Caco-2 (cell line): ENCODE measurements at regions not wholly inside any gene's neighbourhood (a gene's known extent, or its start where the extent isn't known, plus 50 kb on each side); places are given as distances from the start of the nearest gene placed in this dataset.

Experiments used
- BruUV-seq: library from RNA; stranded (reverse); fragments of 400-500 nt; replicated peaks from 2 replicates; lab custom pipeline; 2021; lab: Mats Ljungman, UMichigan
- CTCF ChIA-PET: fragments of 300-600 bp; sonication (Branson Sonifier 250); formaldehyde crosslinking; loops from one replicate; lab custom pipeline; 2022; ENCODE audit warnings: antibody characterized with exemption; lab: Charles Lee
- POLR2A ChIA-PET: fragments of 300-600 bp; sonication (Branson Sonifier 250); formaldehyde crosslinking; loops from one replicate; lab custom pipeline; 2022; ENCODE audit warnings: antibody characterized with exemption; lab: Charles Lee
- DNase-seq, 2 experiments: peaks; one replicate each; pipeline versions ENCODE4 v3.0.0 to v3.0.0-alpha.2; 2020 to 2022
- H3K27me3 ChIP-seq: replicated peaks from 2 replicates; pipeline ENCODE4 v1.6.0; 2011; ENCODE audit warnings: low read length; ENCODE audit not compliant: control insufficient read depth, insufficient read depth
- H3K36me3 ChIP-seq: 2 replicates; pipeline ENCODE4 v1.5.1; 2011; ENCODE audit warnings: low read length; ENCODE audit not compliant: control insufficient read depth, insufficient read depth
- H3K4me1 ChIP-seq: fragments of 250-450 bp; sonication (Bioruptor Pico); 2 replicates; pipeline ENCODE4 v1.5.1; 2020; ENCODE audit warnings: mild to moderate bottlenecking
- H3K4me3 ChIP-seq: 2 replicates; pipeline ENCODE4 v1.5.1; 2011; ENCODE audit warnings: low read depth, mild to moderate bottlenecking, control low read depth, low read length
- H3K9me3 ChIP-seq: fragments of 250-450 bp; sonication (Bioruptor Pico); 2 replicates; pipeline ENCODE4 v1.5.1; 2020; ENCODE audit warnings: mild to moderate bottlenecking, moderate library complexity
- H3K27ac Mint-ChIP-seq: one replicate; pipeline ENCODE4 v1.8.0; 2022; ENCODE audit warnings: mixed read lengths; ENCODE audit not compliant: unreplicated experiment
- H3K27me3 Mint-ChIP-seq: one replicate; pipeline ENCODE4 v1.8.0; 2022; ENCODE audit warnings: mixed read lengths; ENCODE audit not compliant: insufficient read depth, unreplicated experiment
- H3K36me3 Mint-ChIP-seq: one replicate; pipeline ENCODE4 v1.8.0; 2022; ENCODE audit warnings: mild to moderate bottlenecking, mixed read lengths; ENCODE audit not compliant: insufficient read depth, unreplicated experiment
- H3K4me1 Mint-ChIP-seq: one replicate; pipeline ENCODE4 v1.8.0; 2022; ENCODE audit warnings: low read depth, mixed read lengths; ENCODE audit not compliant: unreplicated experiment
- H3K4me3 Mint-ChIP-seq: one replicate; pipeline ENCODE4 v1.8.0; 2022; ENCODE audit warnings: mild to moderate bottlenecking, moderate library complexity, mixed read lengths; ENCODE audit not compliant: unreplicated experiment
- H3K9me3 Mint-ChIP-seq: one replicate; pipeline ENCODE4 v1.8.0; 2022; ENCODE audit warnings: mixed read lengths; ENCODE audit not compliant: unreplicated experiment
- intact Hi-C: fragments of 100-400 bp; cut with micrococcal nuclease; formaldehyde crosslinking; loops from one replicate; pipeline ENCODE4 v1.10.0; 2022; ENCODE audit not compliant: unreplicated experiment
- TF ChIP-seq, protein P1 (sequence below), 2 experiments: fragments of 200-600 bp in 1 of 2; IDR thresholded peaks; 1 replicate in 1 of 2; 2 replicates in 1 of 2; pipeline versions ENCODE4 v1.5.1 to v1.8.0; 2011 to 2022; ENCODE audit warnings: antibody characterized with exemption in 1 of 2, control low read depth in 1 of 2, inconsistent platforms in 1 of 2, low read depth in 1 of 2, low read length in 1 of 2, mild to moderate bottlenecking in 1 of 2, moderate library complexity in 1 of 2; ENCODE audit not compliant: insufficient read depth in 1 of 2, severe bottlenecking in 1 of 2, unreplicated experiment in 1 of 2

DNA sequence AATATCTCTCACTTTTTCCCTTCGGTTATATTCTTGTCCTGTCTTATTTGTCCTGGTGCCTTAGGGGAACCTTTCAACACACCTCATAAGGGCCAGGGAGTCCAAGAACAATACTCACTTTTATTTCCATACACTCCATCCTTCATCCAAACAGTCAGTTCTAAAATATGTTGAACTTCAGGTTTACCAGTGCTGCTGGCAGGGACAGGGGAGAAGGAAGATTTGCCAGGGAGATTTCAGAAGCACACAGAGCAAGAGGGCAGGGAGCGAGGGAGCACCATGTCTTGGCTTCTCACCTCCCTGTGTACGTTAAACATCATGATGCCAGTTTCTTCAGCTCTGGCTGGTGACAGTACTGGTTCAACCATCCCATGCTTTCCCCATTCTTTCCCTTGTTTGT lies 631.1 kb upstream of the FAT1 start:
- POLR2A ChIA-PET, result no interaction called here
- no peak for DNase-seq
- no peaks in the 10 kb centered on the region for H3K4me1 Mint-ChIP-seq
- no peak overlapping the region for H3K4me3 Mint-ChIP-seq
- H3K27ac Mint-ChIP-seq, result no peak overlapping the region
- H3K27me3 ChIP-seq, result no peaks in the 10 kb centered on the region
- no peak overlapping the region for H3K4me3 ChIP-seq
- H3K4me1 ChIP-seq, result no peaks in the 10 kb centered on the region
- intact Hi-C loops, result no loop called here
- H3K9me3 Mint-ChIP-seq, result no peaks in the 10 kb centered on the region
- H3K36me3 ChIP-seq, result no peaks in the 10 kb centered on the region
- no TSS peak for BruUV-seq
- H3K9me3 ChIP-seq, result no peaks in the 10 kb centered on the region
- TF ChIP-seq, protein P1, sequence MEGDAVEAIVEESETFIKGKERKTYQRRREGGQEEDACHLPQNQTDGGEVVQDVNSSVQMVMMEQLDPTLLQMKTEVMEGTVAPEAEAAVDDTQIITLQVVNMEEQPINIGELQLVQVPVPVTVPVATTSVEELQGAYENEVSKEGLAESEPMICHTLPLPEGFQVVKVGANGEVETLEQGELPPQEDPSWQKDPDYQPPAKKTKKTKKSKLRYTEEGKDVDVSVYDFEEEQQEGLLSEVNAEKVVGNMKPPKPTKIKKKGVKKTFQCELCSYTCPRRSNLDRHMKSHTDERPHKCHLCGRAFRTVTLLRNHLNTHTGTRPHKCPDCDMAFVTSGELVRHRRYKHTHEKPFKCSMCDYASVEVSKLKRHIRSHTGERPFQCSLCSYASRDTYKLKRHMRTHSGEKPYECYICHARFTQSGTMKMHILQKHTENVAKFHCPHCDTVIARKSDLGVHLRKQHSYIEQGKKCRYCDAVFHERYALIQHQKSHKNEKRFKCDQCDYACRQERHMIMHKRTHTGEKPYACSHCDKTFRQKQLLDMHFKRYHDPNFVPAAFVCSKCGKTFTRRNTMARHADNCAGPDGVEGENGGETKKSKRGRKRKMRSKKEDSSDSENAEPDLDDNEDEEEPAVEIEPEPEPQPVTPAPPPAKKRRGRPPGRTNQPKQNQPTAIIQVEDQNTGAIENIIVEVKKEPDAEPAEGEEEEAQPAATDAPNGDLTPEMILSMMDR (IDR thresholded peaks at IDR 0.05; ENCODE audit: insufficient read depth in 1 of 2, low read depth in 1 of 2, low read length in 1 of 2, severe bottlenecking in 1 of 2, unreplicated experiment in 1 of 2), result no peak
- peaks cover 6% of the 10 kb centered on the region for H3K27me3 Mint-ChIP-seq
- no peaks in the 10 kb centered on the region for H3K36me3 Mint-ChIP-seq
- CTCF ChIA-PET, result no interaction called here

DNA sequence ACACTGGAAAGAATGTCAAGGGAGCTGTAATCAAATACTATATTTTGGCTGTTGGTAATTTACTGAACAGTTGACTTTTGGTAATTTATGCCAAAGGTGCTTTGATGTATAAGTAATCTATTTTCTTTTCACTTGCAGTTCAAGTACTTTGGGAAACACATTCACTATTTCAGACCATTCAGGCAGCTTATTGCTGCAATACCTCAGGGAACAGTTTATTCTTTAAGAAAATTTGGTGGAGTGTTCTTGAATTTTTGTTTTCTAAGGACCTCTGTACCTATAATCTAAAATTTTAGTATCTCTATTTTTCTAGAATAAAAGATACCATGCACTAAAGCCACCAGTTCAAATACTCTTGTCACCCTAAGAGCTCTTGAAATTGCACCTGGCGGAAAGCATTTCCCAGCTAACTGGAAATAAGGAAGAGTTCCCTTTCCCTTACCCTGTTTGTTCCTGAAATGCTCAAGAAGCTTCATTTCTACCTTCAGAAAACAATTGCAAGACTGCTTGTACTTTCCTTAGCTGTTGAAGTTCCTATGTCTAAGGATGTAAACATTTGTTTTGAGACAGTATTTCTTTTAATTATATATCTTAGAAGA lies 633.5 kb upstream of the FAT1 start:
- Mint-ChIP-seq H3K36me3 (no peaks in the 10 kb centered on the region), H3K9me3 (no peaks in the 10 kb centered on the region), H3K27me3 (peaks cover 4% of the 10 kb centered on the region), H3K4me1 (no peaks in the 10 kb centered on the region), H3K4me3 (no peak overlapping the region), H3K27ac (no peak overlapping the region)
- POLR2A ChIA-PET, result no interaction called here
- intact Hi-C loops, result no loop called here
- Histone ChIP-seq H3K36me3 (no peaks in the 10 kb centered on the region), H3K4me3 (no peak overlapping the region), H3K4me1 (no peaks in the 10 kb centered on the region), H3K27me3 (no peaks in the 10 kb centered on the region), H3K9me3 (no peaks in the 10 kb centered on the region)
- TF ChIP-seq, protein P1 (IDR thresholded peaks at IDR 0.05; ENCODE audit: insufficient read depth in 1 of 2, low read depth in 1 of 2, low read length in 1 of 2, severe bottlenecking in 1 of 2, unreplicated experiment in 1 of 2), result no peak
- no peak for DNase-seq
- BruUV-seq, result no TSS peak
- CTCF ChIA-PET, result no interaction called here

DNA sequence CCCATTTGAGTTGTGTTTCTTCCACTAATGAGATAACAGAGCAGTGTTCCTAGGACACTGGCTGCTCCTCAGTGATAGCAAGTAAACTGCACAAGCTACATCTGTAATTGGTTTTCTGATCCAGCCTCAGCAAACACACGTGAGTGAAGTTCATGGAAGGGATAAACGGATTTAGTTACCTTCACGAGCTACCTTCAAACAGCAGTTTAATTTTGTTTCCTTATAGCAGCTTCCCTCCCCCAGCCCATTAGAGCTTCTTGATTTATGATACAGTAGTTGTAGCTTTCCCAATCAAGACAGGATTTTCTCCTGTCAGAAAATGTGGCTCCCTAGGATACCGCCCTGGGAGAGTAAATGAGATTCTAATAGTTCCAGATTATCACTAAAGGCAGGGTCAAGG lies 634.2 kb upstream of the FAT1 start:
- no TSS peak for BruUV-seq
- H3K27me3 Mint-ChIP-seq, result peaks cover 4% of the 10 kb centered on the region
- no peak for DNase-seq
- intact Hi-C loops, result no loop called here
- H3K4me3 Mint-ChIP-seq, result no peak overlapping the region
- no peaks in the 10 kb centered on the region for H3K9me3 Mint-ChIP-seq
- H3K9me3 ChIP-seq, result no peaks in the 10 kb centered on the region
- ChIA-PET POLR2A (no interaction called here), CTCF (no interaction called here)
- no peaks in the 10 kb centered on the region for H3K36me3 Mint-ChIP-seq
- H3K36me3 ChIP-seq, result no peaks in the 10 kb centered on the region
- no peak overlapping the region for H3K4me3 ChIP-seq
- TF ChIP-seq, protein P1 (IDR thresholded peaks at IDR 0.05; ENCODE audit: insufficient read depth in 1 of 2, low read depth in 1 of 2, low read length in 1 of 2, severe bottlenecking in 1 of 2, unreplicated experiment in 1 of 2), result no peak
- no peaks in the 10 kb centered on the region for H3K4me1 Mint-ChIP-seq
- H3K27ac Mint-ChIP-seq, result no peak overlapping the region
- H3K4me1 ChIP-seq, result no peaks in the 10 kb centered on the region
- H3K27me3 ChIP-seq, result no peaks in the 10 kb centered on the region
